AG04450 (cell line): ENCODE measurements at regions not wholly inside any gene's neighbourhood (a gene's known extent, or its start where the extent isn't known, plus 50 kb on each side); places are given as distances from the start of the nearest gene placed in this dataset.

Experiments used
- CTCF ChIA-PET: fragments of 300-600, 350-600 bp; formaldehyde crosslinking; extraction: SDS; loops from one replicate; lab custom pipeline; 2022; ENCODE audit warnings: antibody characterized with exemption, inconsistent platforms; lab: Charles Lee
- POLR2A ChIA-PET: fragments of 350-600 bp; formaldehyde crosslinking; extraction: SDS; loops from one replicate; lab custom pipeline; 2021; ENCODE audit warnings: antibody characterized with exemption, inconsistent platforms; lab: Yijun Ruan, JAX
- DNase-seq: peaks from one replicate; pipeline ENCODE4 v3.0.0-alpha.2; 2011; ENCODE audit warnings: low read depth, low spot score
- H3K27ac ChIP-seq: one replicate; pipeline ENCODE4 v1.5.1; 2012; ENCODE audit warnings: low read depth, low read length, control low read depth
- H3K27me3 ChIP-seq: one replicate; pipeline ENCODE4 v1.6.0; 2012; ENCODE audit warnings: low read length; ENCODE audit not compliant: control insufficient read depth, insufficient read depth
- H3K4me3 ChIP-seq: 2 replicates; pipeline ENCODE4 v1.5.1; 2011; ENCODE audit warnings: mild to moderate bottlenecking, low read depth, low read length, control low read depth
- H3K9me3 ChIP-seq: 2 replicates; pipeline ENCODE4 v1.5.1; 2012; ENCODE audit warnings: low read length; ENCODE audit not compliant: control insufficient read depth, insufficient read depth
- TF ChIP-seq, protein P1 (sequence below): IDR thresholded peaks from 2 replicates; pipeline ENCODE4 v1.5.1; 2011; ENCODE audit warnings: low read depth, low read length, control low read depth, inconsistent platforms

DNA sequence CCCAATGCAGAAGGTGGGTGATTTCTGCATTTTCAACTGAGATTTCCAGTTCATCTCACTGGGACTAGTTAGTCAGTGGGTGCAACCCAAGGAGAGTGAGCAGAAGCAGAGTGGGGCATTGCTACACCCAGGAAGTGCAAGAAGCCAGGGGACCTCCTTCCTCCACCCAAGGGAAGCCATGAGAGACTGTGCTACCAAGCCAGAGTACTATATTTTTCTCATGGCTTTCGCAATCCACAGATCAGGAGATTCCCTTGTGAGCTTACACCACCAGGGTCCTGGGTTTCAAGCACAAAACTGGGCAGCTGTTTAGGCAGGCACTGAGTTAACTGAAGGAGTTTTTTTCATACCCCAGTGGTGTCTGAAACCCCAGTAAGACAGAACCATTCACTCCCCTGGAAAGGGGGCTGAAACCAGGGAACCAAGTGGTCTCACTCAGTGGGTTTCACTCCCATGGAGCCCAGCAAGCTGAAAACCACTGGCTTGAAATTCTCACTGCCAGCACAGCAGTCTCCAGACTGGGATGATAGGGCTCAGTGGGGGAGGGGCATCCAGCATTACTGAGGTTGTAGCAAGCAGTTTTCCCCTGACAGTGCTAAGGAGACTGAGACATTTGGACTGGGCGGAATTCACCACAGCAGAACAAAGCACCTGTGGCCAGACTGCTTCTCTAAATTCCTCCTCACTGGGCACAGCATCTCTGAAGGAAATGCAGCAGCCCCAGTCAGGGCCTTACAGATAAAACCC is 903.4 kb downstream of the TECRL start:
- no peak for DNase-seq
- H3K27ac ChIP-seq = no peak overlapping the region
- no peak overlapping the region for H3K4me3 ChIP-seq
- ChIA-PET CTCF (no interaction called here), POLR2A (no interaction called here)
- TF ChIP-seq, protein P1, sequence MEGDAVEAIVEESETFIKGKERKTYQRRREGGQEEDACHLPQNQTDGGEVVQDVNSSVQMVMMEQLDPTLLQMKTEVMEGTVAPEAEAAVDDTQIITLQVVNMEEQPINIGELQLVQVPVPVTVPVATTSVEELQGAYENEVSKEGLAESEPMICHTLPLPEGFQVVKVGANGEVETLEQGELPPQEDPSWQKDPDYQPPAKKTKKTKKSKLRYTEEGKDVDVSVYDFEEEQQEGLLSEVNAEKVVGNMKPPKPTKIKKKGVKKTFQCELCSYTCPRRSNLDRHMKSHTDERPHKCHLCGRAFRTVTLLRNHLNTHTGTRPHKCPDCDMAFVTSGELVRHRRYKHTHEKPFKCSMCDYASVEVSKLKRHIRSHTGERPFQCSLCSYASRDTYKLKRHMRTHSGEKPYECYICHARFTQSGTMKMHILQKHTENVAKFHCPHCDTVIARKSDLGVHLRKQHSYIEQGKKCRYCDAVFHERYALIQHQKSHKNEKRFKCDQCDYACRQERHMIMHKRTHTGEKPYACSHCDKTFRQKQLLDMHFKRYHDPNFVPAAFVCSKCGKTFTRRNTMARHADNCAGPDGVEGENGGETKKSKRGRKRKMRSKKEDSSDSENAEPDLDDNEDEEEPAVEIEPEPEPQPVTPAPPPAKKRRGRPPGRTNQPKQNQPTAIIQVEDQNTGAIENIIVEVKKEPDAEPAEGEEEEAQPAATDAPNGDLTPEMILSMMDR = no peak
- no peaks in the 10 kb centered on the region for H3K27me3 ChIP-seq
- H3K9me3 ChIP-seq = peaks cover 8% of the 10 kb centered on the region; the same call in 1 of the 2 replicates

DNA sequence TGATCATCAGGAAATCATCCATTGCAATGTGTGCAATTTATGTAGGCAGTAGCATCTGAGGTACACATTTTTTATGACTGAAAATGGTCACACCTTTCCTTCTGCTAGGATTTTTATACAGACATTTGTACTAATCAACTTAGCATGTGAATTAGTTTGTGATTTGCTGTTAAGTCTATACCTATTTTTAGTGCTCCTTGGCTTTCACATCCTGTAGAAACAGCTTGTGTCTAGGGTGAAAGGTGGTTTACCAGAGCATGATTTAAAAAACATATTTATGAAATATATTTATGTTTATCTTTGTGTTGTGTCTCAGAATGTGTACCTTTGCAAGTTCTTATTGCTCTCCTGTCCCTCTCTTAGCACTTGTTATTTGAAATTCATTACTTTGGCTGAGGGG is 916.0 kb downstream of the TECRL start:
- no peak for DNase-seq
- no peak overlapping the region for H3K4me3 ChIP-seq
- H3K27me3 ChIP-seq = no peaks in the 10 kb centered on the region
- H3K9me3 ChIP-seq = peaks cover 14% of the 10 kb centered on the region; the same call in 1 of the 2 replicates
- no peak overlapping the region for H3K27ac ChIP-seq
- ChIA-PET POLR2A (no interaction called here), CTCF (no interaction called here)
- TF ChIP-seq, protein P1 = no peak

DNA sequence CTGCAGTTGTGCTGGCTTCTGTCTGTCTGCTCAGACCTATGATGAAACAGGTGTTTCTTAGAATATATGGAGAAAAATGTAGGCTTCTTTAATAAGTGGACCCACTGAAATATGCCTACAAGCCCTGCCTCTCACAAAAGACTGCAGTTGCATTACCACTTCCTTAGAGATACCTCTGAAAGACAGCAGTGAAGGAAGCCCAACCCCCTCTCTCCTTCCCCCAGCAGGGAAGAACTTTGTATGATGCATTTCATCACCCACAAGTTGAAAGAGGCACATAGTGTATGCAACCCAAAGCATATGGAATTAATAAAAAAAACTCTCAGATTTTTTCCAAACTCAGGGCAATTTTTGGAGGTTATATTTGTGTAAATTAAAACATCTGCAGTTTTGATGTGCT is 916.7 kb downstream of the TECRL start:
- H3K4me3 ChIP-seq = no peak overlapping the region
- H3K9me3 ChIP-seq = peaks cover 15% of the 10 kb centered on the region; the same call in 1 of the 2 replicates
- TF ChIP-seq, protein P1 = no peak
- no peak for DNase-seq
- H3K27me3 ChIP-seq = no peaks in the 10 kb centered on the region
- ChIA-PET CTCF (no interaction called here), POLR2A (no interaction called here)
- no peak overlapping the region for H3K27ac ChIP-seq

DNA sequence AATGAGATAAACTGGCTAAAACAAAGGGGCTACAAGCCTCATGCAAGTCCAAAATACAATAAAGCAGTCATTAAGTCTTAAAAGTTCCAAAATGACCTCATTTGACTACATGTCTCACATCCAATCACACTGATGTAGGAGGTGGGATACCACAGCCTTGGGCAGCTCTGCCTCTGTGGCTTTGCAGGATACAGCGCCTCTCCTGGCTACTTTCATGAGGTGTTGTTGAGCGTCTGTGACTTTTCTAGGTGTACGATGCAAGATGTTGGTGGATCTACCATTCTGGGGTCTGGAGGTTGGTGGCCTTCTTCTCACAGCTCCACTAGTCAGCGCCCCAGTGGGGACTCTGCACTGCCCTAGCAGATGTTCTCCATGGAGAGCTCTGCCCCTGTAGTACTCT is 944.9 kb downstream of the TECRL start:
- TF ChIP-seq, protein P1 = no peak
- Histone ChIP-seq H3K4me3 (no peak overlapping the region), H3K27me3 (no peaks in the 10 kb centered on the region), H3K27ac (no peak overlapping the region), H3K9me3 (peaks cover 15% of the 10 kb centered on the region)
- ChIA-PET CTCF (no interaction called here), POLR2A (no interaction called here)
- DNase-seq = no peak

DNA sequence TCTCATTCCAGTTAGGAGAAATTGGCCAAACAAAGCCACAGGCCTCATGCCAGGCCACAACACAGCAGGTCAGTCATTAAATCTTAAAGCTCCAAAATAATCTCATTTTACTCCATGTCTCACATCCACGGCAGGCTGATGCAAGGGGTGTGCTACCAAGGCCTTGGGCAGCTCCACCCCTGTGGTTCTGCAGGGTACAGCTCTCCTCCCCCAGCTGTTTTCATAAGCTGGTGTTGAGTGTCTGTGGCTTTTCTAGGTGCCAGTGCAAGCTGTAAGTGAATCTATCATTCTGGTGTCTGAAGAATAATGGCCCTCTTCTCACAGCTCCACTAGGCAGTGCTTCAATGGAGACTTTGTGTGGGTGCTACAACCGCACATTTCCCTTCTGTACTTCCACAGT is 949.2 kb downstream of the TECRL start:
- H3K4me3 ChIP-seq = no peak overlapping the region
- CTCF ChIA-PET = no interaction called here
- H3K27ac ChIP-seq = no peak overlapping the region
- TF ChIP-seq, protein P1 = no peak
- H3K9me3 ChIP-seq = peaks cover 12% of the 10 kb centered on the region
- H3K27me3 ChIP-seq = no peaks in the 10 kb centered on the region
- POLR2A ChIA-PET = no interaction called here
- DNase-seq = no peak
